Epidermal melanocyte (primary cell): ENCODE measurements at regions not wholly inside any gene's neighbourhood (a gene's known extent, or its start where the extent isn't known, plus 50 kb on each side); places are given as distances from the start of the nearest gene placed in this dataset.

Experiments used
- DNase-seq: peaks from one replicate; pipeline ENCODE4 v3.0.0; 2011; ENCODE audit warnings: low spot score; ENCODE audit not compliant: insufficient read length

GRCh38 chr4:184528713-184529112 is 54.4 kb upstream of the IRF2 start:
- DNase-seq: no peak

DNA sequence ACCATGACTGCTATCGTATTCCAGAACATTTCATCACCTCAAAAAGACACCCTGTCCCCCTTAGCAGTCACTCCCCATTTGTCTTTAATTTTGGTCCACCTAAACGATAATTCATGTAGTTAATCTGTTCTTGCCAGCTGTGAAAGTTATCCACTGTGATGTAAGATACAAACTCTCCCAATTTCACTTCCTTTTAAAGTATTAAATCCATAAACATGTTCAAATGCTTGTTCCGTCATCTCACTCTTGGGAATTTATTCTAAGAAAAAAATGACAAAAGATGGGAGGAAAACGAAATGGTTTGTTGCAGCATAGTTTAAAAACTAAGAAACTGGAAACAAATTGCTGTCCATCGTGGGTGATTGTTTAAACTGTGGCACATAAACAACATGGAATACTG is 53.7 kb upstream of the IRF2 start:
- DNase-seq: no peak

DNA sequence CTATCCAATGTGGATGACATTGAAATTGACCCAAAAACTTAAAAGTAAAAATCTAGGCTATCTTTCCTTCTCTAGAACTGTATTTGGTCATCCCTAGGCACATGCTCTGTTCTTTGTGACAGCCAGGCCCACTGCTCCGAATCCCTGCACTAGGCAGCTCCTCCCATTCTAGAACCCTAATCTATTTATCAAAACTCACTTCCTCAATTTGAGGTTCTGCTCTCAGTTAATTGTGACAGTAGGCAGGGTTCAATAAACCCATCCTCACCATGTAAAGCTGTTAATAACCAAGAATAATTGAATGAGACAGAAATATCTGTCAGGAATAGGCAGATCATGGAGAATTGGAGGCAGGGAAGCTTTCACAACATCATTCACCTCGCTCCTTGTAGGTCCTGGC is 51.9 kb upstream of the IRF2 start:
- DNase-seq: no peak
